Fibroblast of skin of left quadriceps (primary cell): ENCODE measurements at regions not wholly inside any gene's neighbourhood (a gene's known extent, or its start where the extent isn't known, plus 50 kb on each side); places are given as distances from the start of the nearest gene placed in this dataset.
"Not testable (repeated sequence)": the region's sequence is repeated elsewhere in the genome, so short reads cannot be mapped to it uniquely, and the experiment has no call there.

Experiments
- DNase-seq, 2 experiments: peaks; one replicate each; pipeline ENCODE4 v3.0.0-alpha.2; 2013; ENCODE audit warnings: low read depth in 2 of 2

GRCh38 chr22:35183917-35184316 is 73.4 kb upstream of the HMGXB4 start:
- DNase-seq: no peak

GRCh38 chr22:35186492-35186891 is 70.8 kb upstream of the HMGXB4 start:
- DNase-seq: no peak

GRCh38 chr22:35188930-35189329 is 68.4 kb upstream of the HMGXB4 start:
- not testable (repeated sequence) for DNase-seq

- DNase-seq: no peak
These were observed 67.7 kb upstream of the HMGXB4 start for GRCh38 chr22:35189559-35189958.

DNA sequence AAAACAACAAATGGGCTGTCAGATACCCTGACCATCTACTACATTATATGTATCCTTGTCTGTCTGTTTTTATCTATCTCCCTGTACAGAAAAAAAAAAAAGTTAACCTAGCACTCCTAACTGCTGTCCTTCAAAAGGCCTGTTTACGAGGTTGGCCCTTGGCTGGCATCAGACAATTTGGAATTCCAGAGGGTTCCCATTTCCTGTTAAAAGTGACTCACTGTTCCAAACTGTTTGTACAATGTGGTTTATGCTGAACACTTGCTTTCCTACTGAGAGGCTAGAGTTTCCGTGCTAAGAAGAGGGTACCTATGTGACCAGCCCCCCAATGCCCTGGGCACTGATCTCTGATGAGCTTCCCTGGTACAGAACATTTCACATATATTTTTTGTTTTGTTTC is 65.9 kb upstream of the HMGXB4 start:
- DNase-seq: no peak

- no peak for DNase-seq
These were observed 65.0 kb upstream of the HMGXB4 start for GRCh38 chr22:35192129-35192918.

DNA sequence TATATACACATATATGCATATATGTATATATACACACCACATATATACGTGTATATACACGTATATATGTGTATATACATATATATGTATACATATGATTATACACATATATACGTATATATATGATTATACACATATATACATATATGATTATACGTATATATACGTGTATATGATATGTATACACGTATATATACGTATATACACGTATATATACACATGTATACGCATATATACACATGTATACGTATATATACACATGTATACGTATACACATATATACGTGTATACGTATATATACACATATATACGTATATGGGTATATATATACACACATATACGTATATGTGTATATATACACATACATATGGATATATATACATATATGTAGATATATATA is 62.1 kb upstream of the HMGXB4 start:
- DNase-seq: no peak

DNA sequence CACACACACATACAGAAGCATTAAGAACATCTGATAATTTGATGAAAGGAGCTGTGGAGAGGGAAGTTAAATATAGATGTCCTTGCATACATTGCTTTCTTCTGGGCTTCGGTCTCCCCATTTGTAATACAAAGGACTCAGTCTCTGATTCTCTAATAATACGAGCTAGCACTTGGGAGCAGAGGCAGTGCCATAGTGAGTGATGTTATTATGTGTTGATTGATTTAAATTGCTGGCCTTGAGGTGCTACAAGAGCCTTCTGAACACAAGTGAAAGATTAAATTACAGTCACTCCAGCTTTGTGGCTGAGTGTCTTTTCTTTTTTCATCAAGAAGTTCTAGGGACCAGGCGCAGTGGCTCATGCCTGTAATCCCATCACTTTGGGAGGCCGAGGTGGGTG is 61.5 kb upstream of the HMGXB4 start:
- DNase-seq: no peak

- DNase-seq: no peak
These were observed 60.2 kb upstream of the HMGXB4 start for GRCh38 chr22:35197071-35197470.

GRCh38 chr22:35197886-35198285 is 59.4 kb upstream of the HMGXB4 start:
- no peak for DNase-seq

- DNase-seq: no peak
These were observed 58.6 kb upstream of the HMGXB4 start for GRCh38 chr22:35198738-35199137.

DNA sequence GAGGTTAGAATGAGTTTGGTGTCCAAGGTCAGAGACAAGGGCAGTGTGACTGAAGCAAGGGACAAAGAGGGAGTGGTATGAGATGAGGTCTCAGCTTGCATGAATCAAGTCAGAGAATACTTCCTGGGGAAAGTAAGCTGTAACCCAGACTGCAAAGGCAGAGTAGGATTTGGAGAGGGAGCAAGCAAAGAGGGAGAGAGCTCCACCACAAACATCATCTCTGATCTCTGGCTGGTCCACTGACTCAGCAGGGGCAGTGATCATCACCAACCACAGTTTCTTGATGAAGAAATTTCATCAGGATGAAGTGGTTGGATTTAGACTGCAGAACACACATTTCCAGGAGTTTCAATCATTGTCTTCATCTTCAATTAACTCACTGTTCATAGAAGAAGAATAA is 54.9 kb upstream of the HMGXB4 start:
- no peak for DNase-seq

DNA sequence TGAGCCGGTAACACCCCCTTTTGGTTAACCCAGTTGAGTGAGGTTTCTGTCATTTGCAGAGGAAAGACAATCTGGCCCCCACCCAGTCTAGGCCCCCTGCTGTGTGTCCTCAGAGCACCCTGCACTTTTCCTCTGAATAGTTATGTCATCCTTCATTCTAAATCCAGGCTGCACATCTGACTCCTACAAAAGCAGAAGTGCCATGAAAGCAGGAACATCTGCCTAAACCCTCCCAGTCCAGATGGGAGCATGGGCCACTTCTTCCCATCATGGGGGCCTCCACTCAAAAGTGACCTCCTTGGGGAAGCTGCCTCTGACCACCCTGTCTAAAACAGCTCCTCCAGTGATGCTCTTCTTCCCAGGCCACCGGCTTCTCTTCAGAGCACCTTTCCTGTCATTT is 53.7 kb upstream of the HMGXB4 start:
- DNase-seq: no peak

GRCh38 chr22:35204807-35205775 is 52.2 kb upstream of the HMGXB4 start:
- DNase-seq: no peak

DNA sequence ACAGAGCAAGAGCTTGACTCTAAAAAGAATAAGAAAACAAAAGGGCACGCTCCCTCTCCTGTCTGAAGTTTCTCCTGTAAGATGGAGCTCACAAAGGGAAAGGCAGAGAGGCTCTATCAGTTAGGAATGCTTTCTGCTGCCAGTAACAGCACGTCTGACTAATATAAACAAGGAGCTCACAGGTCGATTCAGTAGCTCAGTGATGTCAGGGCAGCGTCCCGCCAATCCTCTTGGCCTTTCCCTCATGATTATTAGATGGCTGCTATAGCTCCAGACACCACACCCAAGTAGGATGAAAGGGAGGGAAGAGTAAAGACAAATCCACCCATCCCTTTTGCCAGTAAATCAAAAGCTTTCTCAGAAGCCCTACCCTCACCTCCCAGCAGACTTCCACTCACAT is 51.3 kb upstream of the HMGXB4 start:
- no peak for DNase-seq

DNA sequence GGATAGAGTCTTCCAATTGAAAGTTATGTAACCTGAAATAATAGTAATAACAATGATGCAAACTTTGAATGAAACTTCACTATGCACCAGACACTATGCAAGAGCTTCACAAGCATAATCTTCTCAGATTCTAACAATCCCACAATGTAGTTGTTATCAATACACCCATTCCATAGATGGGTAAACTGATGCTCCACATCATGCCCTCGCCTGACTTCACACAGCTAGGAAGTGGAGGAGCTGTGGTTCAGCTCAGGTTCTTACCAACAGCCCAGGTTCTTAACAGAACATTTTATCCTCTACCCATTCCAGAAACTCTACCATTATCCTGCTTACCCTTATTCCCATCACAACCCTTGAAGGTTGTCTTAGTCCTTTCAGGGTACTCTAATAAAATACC is 50.4 kb upstream of the HMGXB4 start:
- DNase-seq: no peak
